ENCODE measurements at regions not wholly inside any gene's neighbourhood (a gene's known extent, or its start where the extent isn't known, plus 50 kb on each side); places are given as distances from the start of the nearest gene placed in this dataset.

DNA sequence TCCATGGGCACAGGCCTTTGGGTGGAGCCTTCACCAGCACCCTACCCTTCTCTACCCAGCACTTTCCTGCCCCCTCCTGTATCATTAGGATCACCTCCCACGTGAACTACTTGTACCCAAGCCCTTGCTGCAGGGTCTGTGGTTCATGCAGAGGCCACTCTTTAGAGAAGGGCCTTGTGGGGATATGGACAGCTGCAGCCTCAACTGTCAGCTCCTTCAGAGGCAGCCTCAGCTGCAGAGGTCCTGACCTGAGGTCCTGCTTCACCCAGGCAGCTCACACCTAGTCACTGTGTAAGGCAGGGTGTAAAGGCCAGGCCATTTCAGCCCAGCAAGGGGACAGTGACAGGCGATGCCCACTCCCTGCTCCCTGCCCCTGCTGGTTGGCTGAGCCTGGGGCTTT is 448.6 kb upstream of the PROK2 start:
- DNase-seq (ENCODE audit: low spot score): no peak

DNA sequence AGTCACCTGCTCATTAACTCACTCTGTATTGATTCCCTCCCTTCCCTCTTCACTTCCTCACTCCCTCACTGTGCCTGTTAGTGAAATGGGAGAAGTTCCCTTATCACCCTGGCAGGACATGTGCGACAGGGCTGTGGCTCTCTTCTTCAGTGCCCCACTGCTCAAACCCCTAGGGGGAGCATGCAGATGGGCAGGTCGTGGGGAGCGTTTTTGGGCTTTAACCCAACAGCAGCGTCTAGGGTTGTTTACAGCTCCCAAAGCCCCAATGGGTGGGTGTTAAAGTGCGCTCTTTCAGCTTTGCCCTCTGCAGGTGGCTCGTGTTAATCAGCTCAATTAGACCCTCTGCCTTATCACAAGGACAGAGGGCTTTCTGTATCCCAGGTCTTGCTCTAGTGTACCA is 447.8 kb upstream of the PROK2 start:
- DNase-seq (ENCODE audit: low spot score): no peak

DNA sequence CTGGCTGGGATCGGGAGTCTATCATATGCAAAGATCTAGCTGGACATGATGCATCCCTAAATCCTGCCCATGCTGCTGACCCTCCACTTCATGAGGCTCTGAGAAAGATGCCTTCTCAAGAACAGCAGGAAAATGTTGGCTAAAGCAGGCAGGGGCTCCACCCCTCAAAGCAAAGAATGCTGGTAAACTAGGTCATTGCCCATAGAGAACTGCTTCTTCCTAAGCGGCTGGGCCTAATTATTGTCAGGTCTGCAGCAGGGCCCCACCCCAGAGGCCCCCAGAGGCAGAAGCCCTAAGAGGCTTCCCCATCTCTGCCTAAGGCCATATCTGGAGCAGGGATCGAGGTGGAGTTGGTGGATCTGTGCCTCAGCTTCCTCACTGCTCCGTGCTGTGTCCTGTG is 447.4 kb upstream of the PROK2 start:
- DNase-seq (ENCODE audit: low spot score): no peak

DNA sequence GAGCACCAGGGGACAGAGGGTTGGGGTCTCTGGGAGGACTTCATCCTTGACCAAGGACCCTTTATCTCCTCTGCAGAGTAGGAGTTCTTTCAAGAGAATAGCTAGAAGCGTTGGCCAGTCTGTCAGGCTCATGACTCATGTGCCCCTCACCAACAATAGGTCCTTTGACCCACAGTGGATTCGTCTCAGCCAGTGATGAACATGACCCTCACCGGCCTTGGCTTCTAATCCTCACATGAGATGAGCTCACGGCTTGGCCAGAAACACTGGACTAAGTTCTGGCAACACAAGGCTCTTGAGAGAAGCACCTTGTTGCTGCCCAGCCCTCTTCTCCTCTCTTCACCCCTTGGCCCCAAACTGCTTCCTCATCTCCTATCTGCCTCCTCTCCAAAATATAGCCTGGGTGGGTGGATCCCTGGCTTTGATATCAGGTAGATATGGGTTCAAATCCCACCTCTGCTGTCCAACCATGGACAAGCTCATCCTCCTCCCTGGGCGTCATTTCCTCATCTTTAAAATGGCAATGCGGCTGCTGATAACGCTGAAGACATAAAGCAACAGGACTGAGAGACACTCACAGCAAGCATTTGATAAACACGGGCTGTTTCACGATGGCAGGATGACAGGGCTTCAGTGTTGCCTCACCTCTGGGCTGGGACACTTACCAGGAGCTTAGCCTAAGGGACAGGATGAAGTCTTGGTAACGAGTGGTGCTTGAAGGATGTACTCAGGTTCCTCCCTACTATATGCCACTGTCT is 446.7 kb upstream of the PROK2 start:
- DNase-seq (ENCODE audit: low spot score): no peak

DNA sequence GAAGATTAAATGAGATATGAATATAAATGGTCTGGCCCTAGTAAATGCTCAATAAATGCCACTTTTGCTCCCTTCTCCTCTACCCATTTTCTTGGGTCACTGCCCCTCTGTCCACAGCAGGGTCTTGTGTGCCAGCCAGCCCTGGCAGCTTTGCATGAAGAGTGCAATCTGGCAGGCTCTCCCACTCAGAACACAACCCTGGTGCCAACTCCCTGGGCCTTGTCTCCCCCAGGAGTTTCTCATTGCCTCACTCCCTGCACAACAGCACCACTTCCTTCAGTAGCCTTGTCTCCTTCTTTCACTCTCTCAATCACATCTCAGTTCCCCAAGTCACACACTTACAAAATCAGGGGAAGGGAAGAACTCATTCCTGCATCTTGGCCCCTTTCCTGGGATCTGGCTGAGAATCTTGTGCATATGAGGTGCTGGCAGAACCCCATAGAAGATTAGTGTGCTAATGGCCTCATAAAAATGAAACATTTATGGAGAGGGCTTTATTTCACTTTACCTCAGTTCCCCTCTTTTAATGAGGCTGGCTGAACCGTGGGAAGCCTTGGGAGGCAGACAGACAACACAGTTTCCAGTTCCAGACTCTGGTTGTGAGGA is 445.9 kb upstream of the PROK2 start:
- no peak for DNase-seq (ENCODE audit: low spot score)

DNA sequence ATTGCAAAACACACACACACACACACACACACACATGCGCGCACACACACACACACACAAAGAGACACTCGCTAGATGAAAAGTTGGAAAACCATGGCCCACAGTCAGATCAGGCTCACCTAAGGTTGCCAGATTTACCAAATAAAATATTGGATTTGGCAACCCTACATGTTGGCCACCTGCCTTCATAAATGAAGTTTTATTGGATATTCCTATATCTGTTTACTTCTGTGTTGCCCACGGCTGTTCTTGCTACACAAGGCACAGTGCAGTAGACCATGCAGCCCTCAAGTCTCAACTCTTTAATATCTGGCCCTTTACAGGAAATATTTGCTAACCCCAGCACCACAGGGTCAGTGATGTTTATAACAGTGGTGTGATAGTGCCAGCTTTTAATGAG is 445.0 kb upstream of the PROK2 start:
- no peak for DNase-seq (ENCODE audit: low spot score)

DNA sequence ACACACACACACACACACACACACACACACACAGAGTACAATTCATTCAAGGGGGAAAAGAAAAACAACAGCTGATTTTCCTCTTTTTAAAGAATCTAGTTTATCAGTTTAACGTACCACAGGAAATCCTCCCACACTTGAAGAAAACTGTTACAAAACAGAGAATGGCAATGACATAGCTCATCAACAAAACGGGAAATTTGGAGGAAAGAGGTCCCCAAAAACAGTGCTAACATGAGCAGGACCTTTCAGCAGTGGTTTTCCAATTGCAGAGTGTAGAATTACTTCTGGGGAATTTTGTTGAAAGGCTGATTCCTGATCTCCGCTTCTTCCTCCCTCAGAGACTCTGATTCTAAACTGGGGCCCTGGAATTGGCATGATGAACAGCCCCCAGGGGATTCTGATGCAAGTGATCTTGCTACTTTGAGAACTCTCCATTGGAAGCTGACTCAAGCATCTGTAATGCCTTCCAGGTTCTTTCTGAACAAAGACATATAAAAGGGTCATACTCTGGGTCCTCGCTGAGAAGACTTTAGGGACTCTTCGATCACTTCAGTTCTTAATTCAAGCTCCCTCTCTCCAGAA is 442.6 kb upstream of the PROK2 start:
- DNase-seq (ENCODE audit: low spot score): no peak

DNA sequence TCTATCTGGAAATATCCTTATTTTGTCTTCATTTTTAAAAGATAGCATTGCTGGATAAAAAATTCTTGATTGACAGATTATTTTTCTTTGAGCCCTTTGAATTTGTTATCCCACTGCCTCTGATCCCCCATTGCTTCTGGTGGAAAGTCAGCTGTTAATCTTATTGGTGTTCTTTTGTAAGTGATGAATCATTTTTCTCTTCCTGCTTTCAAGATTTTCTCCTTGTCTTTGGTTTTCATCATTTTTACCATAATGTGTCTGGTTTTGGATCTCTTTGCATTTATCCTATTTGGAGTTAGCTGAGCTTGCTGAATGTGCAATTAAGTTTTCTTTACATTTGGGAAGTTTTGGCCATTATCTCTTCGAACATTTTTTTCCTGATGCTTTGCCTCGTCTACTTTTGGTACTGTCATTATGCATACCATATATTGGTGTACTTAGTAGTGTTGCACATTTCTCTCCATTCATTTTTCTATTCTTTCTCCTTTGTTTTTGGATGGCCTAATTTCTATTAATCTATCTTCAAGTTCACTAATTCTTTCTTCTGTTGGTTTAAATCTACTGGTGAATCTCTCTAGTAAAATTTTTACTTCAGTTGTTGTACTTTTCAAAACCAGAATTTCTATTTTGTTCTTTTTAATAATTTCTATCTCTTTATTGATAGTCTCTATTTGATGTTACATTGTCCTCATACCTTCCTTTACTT is 440.0 kb upstream of the PROK2 start:
- no peak for DNase-seq (ENCODE audit: low spot score)

DNA sequence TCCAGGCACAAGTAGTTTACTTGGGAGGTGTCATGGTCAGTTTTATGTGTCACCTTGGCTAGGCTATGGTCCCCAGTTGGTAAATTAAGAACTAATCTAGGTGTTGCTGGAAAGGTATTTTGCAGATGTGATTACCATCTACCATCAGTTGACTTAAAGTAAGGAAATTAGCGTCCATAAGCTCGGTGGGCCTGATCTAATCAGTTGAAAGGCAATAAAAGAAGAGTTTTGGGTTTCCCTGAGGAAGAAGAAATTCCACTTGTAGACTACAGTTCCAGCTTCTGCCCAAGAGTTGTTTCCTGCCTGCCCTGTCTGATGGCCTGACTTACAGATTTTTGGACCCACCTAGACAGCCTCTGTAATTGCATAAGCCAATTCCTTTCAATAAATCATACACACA is 438.7 kb upstream of the PROK2 start:
- no peak for DNase-seq (ENCODE audit: low spot score)

DNA sequence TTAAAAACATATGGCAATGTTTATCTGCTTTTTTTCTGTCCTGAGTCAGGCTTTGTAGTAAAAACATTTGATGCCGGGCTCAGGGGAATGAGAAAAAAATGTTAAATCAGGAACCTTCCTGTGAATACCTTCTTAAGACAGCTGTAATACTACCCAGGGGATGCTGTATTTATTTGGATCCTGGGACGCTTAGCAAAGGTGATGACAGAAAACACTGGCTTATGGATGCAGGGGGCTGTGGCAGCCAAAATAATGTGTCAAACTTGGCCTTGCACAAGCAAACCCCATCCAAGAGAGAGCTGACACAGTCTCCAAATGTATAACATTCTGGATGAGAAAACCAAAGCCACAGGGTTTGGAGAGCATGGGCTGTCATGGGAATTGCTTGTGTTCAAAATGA is 438.2 kb upstream of the PROK2 start:
- DNase-seq (ENCODE audit: low spot score): no peak

DNA sequence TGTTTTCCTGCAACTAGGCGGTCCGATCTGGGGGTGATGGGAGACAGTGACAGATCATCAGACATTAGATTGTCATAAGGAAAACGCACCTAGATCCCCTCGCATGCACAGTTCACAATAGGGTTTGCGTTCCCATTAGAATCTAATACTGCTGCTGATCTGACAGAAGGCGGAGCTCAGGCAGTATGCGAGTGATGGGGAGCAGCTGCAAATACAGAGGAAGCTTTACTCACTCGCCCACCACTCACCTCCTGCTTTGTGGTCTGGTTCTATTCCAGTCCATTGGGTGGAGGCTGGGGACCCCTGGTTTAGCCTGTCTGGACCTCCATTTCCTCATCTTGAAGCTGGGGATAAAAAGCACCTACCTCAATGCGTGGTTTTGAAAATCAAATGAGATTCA is 437.5 kb upstream of the PROK2 start:
- DNase-seq (ENCODE audit: low spot score): no peak

DNA sequence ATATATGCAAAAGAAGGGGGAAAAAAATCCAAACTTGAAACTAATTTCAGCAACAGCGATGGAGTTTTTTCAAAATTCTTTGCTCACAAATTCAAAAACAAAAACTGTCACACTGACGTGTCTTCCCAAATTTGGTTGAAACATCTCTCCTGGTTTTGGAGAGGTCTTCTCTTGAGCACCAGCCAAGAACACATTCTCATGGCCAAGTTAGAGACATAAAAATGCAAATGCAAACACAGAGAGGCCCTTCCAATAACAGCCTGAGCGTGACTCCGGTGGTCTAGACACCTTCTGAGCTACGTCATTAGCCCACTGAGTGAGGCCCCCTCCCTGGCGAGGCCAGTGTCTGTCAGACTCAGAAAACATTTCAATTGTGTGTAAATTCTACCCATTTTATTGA is 436.0 kb upstream of the PROK2 start:
- no peak for DNase-seq (ENCODE audit: low spot score)

DNA sequence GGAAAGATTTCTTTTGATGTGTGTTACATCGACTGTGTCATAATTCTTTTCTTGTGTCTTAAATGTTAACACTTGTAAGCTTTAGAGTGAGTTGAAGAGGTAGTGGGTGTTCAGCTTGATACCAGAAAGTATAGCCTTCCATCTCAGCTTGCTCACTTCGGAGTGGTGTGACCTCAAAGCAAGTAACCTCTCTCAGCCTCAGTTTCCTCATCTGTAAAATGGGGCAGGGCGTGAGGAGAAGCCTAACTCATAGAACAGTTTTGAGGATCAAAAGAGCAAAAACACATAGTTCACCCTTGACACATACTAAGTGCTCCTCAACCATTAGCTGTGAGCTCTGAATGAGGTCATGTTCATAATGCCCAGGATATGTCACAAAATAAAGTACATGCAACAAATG is 434.8 kb upstream of the PROK2 start:
- no peak for DNase-seq (ENCODE audit: low spot score)

DNA sequence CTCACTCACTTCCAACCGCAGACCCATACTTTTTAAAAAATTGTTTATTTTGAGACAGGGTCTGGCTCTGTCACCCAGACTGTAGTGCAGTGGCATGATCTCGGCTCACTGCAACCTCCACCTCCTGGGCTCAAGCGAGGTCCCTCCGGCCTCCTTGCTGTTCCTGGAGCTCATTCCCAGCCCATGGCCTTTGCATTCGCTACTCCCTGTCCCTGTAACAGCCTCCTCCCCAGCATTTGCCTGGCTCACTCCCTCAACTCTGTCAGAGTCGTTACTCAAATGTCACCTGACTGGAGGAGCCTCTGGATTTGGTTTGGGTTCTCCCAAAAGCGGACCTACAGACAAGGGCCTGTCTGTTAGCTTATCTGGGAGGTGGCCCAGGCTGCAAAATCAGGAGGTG is 432.6 kb upstream of the PROK2 start:
- DNase-seq (ENCODE audit: low spot score): no peak

DNA sequence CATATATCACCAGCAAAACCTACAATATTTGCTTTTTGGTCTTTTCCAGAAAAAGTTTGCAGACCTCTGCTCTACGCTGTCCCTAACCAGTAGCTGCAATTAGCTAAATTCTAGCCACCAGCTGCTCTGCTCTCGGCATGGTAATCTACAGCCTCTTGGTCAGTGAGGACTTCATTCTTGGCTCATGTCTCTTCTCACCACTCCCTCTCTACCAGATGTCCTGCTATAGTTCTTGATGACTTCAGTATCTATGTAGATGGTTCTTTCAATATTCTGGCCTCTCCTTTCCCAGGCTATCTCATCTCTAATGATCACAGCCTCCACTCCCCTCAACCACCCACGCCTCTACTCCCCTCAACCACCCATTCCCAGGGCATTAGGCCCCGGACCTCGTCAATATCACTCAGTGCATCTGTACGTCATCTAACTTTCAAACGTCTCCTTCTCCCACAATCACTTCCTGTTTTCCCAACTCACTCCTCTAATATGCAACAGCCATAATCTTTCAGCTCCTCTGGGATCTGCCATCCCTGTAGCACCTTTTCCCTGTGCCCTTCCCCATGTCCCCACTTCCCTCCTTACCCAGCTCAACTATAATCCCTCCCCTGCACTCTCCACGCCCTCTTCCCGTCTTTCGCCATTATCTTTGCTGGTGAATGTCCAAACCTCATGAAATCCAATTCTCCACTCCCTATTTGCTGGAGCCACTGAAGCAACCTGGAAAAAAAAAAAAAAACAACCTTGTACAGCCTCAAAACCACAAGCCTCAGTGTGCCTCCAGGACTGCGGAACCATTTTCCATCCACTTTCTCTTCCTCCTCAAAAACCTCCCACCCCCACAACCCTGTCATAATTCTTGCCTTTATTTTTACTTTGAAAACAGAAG is 429.4 kb upstream of the PROK2 start:
- no peak for DNase-seq (ENCODE audit: low spot score)

DNA sequence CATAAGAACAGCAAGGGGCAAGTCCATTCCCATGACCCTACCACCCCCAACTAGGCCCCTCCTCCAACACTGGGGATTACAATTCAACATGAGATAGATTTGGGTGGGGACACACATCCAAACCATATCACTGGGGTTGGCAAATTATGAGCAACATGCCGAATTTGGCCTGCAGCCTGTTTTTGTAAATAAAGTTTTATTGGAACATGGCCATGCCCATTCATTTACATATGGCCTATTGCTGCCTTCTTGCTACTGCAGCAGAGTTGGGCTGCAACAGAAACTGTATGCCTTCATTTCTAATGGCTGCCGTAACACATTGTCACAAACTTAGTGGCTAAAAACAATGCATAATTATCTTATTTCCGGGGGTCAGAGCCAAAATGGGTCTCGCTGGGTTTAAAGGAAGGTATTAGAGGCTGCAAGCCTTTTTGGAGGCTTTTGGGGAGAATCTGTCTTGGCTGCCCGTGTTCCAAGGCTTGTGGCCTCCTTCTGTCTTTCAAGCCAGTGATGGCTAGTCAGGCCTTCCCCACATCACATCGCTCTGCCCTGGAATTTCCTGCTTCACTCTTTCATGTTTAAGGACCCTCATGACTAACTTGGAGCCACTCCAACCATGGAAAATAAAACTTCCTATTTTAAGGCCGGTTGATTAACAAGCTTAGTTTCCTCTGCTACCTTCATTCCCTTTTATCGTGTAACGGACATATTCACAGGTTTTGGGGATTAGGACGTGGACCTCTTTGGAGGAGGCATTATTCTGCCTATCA is 428.5 kb upstream of the PROK2 start:
- no peak for DNase-seq (ENCODE audit: low spot score)

DNA sequence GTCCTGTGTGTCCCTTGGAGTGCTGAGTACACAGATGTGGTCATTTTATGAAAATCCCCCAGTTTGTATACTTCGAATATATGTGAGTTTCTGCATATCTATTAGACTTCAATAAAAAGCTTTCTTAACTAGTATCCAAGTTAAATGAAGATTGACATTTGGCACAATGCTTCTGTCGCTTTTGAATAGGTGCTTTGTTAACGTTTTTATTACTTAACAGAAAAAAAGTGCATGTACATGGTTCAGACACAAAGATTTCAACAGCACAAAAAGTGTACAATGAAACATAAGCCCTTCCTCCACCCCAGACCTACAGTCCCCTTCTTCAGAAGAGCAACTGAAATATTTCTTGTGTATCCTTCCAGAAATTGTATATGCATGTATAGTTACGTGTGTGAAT is 427.4 kb upstream of the PROK2 start:
- DNase-seq (ENCODE audit: low spot score): no peak

DNA sequence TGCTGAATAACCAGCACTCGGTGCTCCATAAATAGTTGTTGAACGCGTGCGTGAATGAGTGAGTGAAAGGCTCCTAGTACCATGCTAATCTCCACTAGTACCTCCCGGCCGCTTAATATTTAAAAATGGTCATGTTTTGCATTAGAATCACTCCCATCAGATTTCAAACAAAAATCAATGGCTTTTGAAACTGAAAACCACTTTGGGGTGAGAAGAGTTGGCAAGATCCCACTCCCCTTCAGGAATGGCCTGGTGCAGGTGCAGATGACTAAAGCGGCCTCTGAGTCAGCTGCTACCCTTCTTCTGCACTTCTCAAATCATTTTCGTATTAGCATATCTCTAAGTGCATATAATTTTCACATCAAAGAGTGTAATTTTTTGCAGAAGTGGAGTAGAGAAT is 425.3 kb upstream of the PROK2 start:
- DNase-seq (ENCODE audit: low spot score): no peak

DNA sequence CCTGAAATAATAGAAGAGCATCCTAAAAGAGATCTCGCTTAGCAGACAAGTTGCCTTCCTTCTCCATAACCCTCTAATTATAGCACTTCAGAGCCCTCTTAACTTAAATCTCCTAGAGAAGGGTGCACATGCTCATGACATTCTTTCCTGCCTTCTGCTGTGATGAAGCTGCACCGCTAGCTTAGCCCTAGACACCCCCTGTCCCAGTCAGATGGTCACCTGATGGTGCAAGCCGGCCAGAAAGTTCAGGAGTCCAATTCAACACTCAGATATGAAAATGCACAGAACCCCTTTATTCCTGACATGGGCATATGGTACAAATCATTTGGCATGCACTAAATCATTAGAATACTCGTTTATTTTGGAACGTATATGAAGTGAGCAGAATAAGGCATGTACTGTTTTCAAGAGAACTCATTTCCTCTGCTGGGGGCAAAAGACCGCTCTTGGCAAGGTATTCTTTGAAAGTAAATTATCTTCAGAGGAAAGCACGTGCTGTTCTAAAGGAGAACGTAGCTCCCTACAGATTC is 420.4 kb upstream of the PROK2 start:
- DNase-seq (ENCODE audit: low spot score): no peak

DNA sequence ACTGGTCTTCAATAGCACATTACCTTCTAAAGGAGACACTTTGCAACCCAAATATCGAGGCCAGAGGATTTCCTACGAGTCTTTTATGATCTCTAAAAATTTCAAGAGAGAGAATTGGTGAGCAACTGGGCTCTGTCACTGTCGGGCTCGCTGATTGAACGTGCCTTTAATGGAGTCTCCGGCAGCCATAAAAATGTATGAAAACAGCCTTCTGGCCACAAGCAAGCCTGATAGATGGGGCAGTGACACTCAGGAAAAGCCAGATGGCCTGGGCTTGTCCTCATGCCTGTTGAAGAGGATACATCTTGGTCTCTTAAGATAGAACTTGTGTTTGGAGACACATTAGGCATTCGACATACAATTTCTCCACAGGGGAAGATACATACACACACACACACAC is 419.5 kb upstream of the PROK2 start:
- no peak for DNase-seq (ENCODE audit: low spot score)

Data from cerebellar cortex (tissue), 1 donor.